Left lung (tissue), 4 donors: ENCODE measurements at regions not wholly inside any gene's neighbourhood (a gene's known extent, or its start where the extent isn't known, plus 50 kb on each side); places are given as distances from the start of the nearest gene placed in this dataset.

ENCODE experiments used
- ATAC-seq: fragments of 200-7000 bp; cut with Tn5 transposase; one replicate; pipeline ENCODE4 v1.9.1; 2020; ENCODE audit warnings: moderate library complexity
- DNase-seq, 4 donors: peaks; one replicate each; pipeline ENCODE4 v3.0.0-alpha.2; 2013 to 2020
- H3K27ac ChIP-seq, 2 donors: fragments of 200-600 bp; sonication (generic) in 1 of 2; one replicate each; pipeline versions ENCODE4 v1.5.0 to v1.8.0; 2020 to 2021
- H3K27me3 ChIP-seq, 2 donors: fragments of 200-600 bp; sonication (generic) in 1 of 2; one replicate each; pipeline versions ENCODE4 v1.5.0 to v1.8.0; 2020 to 2021
- H3K36me3 ChIP-seq, 2 donors: fragments of 200-600 bp; sonication (generic) in 1 of 2; one replicate each; pipeline versions ENCODE4 v1.5.0 to v1.8.0; 2020 to 2021
- H3K4me1 ChIP-seq, 2 donors: fragments of 200-600 bp; one replicate each; pipeline ENCODE4 v1.8.0; 2021
- H3K4me3 ChIP-seq, 2 donors: fragments of 200-600 bp; sonication (generic) in 1 of 2; one replicate each; pipeline versions ENCODE4 v1.5.0 to v1.8.0; 2020 to 2021; ENCODE audit warnings: mild to moderate bottlenecking in 1 of 2
- H3K9me3 ChIP-seq, 2 donors: fragments of 200-600 bp; sonication (generic) in 1 of 2; one replicate each; pipeline versions ENCODE4 v1.5.0 to v1.8.0; 2020 to 2021
- CTCF ChIP-seq, 2 donors: fragments of 200-600 bp; sonication (generic) in 1 of 2; IDR thresholded peaks; one replicate each; pipeline versions ENCODE4 v1.5.0 to v1.8.0; 2021; ENCODE audit warnings: antibody characterized with exemption in 2 of 2
- intact Hi-C, 2 donors: fragments of 100-400 bp; cut with DNase I; formaldehyde crosslinking; loops; one replicate each; pipeline versions ENCODE4 v1.11.2 to v1.14.2; 2022
- donor health status: DM: no; HTN: yes; CAD: no.
- donor health status: DM: no; HTN: no; CAD: no.

GRCh38 chr4:169849456-169849855 is 91.7 kb upstream of the HPF1 start:
- intact Hi-C loops: no loop called here
- Histone ChIP-seq H3K36me3 (no peaks in the 10 kb centered on the region), H3K9me3 (no peaks in the 10 kb centered on the region), H3K27me3 (peaks cover 0 to 8% of the 10 kb centered on the region in 2 donors), H3K27ac (no peak overlapping the region), H3K4me1 (no peaks in the 10 kb centered on the region), H3K4me3 (no peak overlapping the region)
- DNase-seq (no peak), ATAC-seq (no peak)
- no peak for TF ChIP-seq CTCF (IDR thresholded peaks at IDR 0.05)

GRCh38 chr4:169848018-169848417 is 90.3 kb upstream of the HPF1 start:
- H3K4me3 ChIP-seq: no peak overlapping the region
- ATAC-seq (no peak), DNase-seq (no peak)
- H3K36me3 ChIP-seq: no peaks in the 10 kb centered on the region
- no peak overlapping the region for H3K27ac ChIP-seq
- H3K27me3 ChIP-seq: peaks cover 0 to 8% of the 10 kb centered on the region in 2 donors
- no peaks in the 10 kb centered on the region for H3K4me1 ChIP-seq
- TF ChIP-seq CTCF (IDR thresholded peaks at IDR 0.05): no peak
- H3K9me3 ChIP-seq: no peaks in the 10 kb centered on the region
- intact Hi-C loops: no loop called here

- intact Hi-C loops: no loop called here
- Histone ChIP-seq H3K4me3 (no peak overlapping the region), H3K27me3 (peaks cover 0 to 8% of the 10 kb centered on the region in 2 donors), H3K27ac (no peak overlapping the region), H3K9me3 (no peaks in the 10 kb centered on the region), H3K36me3 (no peaks in the 10 kb centered on the region), H3K4me1 (no peaks in the 10 kb centered on the region)
- no peak for TF ChIP-seq CTCF (IDR thresholded peaks at IDR 0.05)
- ATAC-seq: no peak
- DNase-seq: no peak
Measured at GRCh38 chr4:169847171-169847570, 89.4 kb upstream of the HPF1 start.

GRCh38 chr4:169846396-169846795 is 88.7 kb upstream of the HPF1 start:
- no peak for ATAC-seq
- no peak for DNase-seq
- intact Hi-C loops: no loop called here
- Histone ChIP-seq H3K9me3 (no peaks in the 10 kb centered on the region), H3K4me1 (no peaks in the 10 kb centered on the region), H3K27me3 (peaks cover 0 to 8% of the 10 kb centered on the region in 2 donors), H3K36me3 (no peaks in the 10 kb centered on the region), H3K4me3 (no peak overlapping the region), H3K27ac (no peak overlapping the region)
- no peak for TF ChIP-seq CTCF (IDR thresholded peaks at IDR 0.05)

GRCh38 chr4:169841776-169842175 is 84.0 kb upstream of the HPF1 start:
- Histone ChIP-seq H3K4me3 (no peak overlapping the region), H3K36me3 (no peaks in the 10 kb centered on the region), H3K27me3 (peaks cover 0 to 8% of the 10 kb centered on the region in 2 donors), H3K9me3 (no peaks in the 10 kb centered on the region), H3K27ac (no peak overlapping the region), H3K4me1 (no peaks in the 10 kb centered on the region)
- DNase-seq (no peak), ATAC-seq (no peak)
- intact Hi-C loops: no loop called here
- TF ChIP-seq CTCF (IDR thresholded peaks at IDR 0.05): no peak
